GM19467 (cell line): ENCODE measurements at regions not wholly inside any gene's neighbourhood (a gene's known extent, or its start where the extent isn't known, plus 50 kb on each side); places are given as distances from the start of the nearest gene placed in this dataset.
"Not testable (repeated sequence)": the region's sequence is repeated elsewhere in the genome, so short reads cannot be mapped to it uniquely, and the experiment has no call there.

Experiments
- ATAC-seq: cut with Tn5 transposase; IDR thresholded peaks from one replicate; pipeline ENCODE4 v1.9.1; 2021; ENCODE audit warnings: mild to moderate bottlenecking, moderate library complexity; ENCODE audit not compliant: unreplicated experiment

- ATAC-seq, result no peak
Measured at GRCh38 chr4:181051931-181052330, 1191.3 kb upstream of the TENM3 start.

DNA sequence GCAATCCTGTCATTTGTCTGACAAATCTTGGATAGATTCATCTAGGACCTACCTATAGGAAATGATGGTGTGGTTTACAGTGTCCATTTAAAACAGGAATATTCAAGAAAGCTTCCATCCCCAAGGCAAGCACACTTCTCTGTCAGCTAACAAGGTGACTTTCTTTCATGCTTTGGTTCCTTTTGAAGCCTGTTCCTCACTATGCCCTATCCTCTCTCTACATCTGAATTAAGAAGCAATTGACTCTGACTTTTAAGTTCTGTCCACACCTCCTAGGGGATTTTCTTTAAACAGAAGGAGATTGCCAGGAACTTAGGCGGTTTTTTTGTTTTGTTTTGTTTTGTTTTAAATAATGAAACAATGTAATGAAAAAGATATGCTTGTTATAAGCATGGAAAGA, 1181.4 kb upstream of the TENM3 start:
- ATAC-seq, result no peak

DNA sequence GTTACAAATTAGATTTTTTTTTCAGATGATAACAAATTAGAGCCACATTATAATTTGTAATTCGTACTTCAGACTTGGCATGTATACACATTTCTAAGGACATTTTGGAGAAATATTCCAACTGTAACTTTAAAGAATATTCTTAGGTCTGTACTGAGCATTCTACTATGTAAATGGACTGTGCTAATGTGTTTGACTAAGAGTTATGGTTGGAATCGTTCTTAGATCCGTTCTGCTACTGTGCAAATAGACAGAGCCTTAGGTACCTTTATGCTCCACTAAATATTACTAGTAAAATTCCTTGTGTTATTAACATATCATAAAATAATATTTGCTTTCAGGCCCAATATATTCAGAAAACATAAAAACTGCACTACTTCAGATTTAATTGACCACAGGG, 1180.0 kb upstream of the TENM3 start:
- no peak for ATAC-seq

DNA sequence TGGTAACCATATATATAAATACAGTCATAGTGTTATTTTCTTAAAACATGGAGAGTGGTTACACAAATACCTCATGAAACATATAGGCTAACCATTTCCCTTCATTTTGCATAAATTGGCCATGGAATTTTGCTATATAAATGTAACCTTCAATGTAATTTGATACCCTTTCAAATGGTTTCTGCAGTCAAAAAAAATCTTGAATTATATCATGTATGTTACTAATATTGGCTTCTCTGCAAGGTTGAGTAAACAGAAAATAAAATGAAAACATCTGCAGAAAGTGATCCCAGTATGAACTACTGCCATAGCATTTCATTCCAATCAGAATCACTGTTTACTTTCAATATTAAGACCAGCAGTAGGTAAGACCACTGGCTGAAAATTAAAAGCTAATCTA, 1165.9 kb upstream of the TENM3 start:
- ATAC-seq, result no peak

- ATAC-seq, result no peak
Measured at GRCh38 chr4:181078196-181078595, 1165.0 kb upstream of the TENM3 start.

DNA sequence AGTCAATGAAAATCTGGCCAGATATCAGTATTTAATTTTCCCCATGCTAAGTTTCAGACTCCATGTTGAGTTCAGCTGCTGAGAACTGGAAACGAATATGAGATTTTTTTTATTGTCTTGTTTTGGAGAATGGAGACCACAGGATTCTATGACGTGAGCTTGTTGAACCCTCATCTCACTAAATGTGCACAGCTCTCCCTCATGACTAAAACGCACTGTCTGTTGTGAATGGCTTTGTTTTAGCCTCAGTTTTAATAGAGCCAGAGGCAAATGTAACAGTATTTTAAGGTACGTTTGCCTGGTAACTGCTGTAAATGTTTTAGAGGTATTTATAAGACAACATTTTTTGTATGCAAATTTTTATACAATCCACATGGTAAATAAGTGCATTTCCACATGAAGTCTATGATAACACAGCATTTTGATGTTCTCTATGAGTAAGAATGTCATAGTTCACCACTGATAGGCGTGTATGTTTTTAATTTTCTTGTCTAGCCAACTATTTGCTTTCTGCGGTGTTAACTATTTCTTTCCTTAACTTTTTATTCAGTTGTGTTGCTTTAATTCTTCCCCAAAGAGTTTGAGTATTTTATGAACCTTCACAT, 1159.3 kb upstream of the TENM3 start:
- no peak for ATAC-seq

GRCh38 chr4:181085557-181085956, 1157.6 kb upstream of the TENM3 start:
- no peak for ATAC-seq

- ATAC-seq, result no peak
Measured at GRCh38 chr4:181105487-181105886, 1137.7 kb upstream of the TENM3 start.

DNA sequence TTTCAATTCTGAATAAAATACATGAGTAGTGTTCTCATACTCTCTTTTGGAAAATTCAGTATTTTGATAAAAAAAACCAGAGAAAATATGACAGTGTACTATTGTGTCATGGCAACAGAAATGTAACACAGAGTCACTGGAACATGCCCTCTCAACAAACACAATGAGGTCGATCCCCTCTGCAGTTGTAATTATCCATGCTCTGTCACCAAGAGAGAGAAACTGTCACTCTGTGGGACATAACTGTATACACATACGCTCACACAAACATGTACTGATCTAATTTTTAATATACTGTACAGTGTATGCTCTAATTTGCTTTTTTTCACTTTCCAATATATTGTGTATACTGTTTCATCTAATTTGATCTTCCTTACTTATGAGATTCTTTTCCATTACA, 1136.8 kb upstream of the TENM3 start:
- no peak for ATAC-seq

- no peak for ATAC-seq
Measured at GRCh38 chr4:181108237-181108636, 1135.0 kb upstream of the TENM3 start.

DNA sequence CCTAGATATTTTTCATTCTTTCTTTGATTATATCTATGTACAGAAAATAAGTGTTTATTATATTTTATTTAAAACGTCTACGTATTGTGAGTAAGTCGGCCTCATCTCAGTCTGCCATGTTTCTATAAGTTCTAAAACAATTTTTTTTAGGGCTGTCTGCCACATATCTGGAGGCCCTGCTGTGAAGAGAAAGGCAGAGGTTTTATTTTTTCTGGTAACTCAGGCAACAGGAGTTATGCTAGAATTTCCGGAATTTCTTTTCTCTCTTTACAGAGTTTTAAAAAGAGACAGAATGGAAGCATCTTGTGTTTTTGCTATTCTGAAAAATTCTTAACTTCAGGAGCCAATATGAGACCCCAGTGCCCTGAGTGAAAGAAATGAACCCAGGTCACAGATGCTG, 1124.0 kb upstream of the TENM3 start:
- ATAC-seq, result no peak

- ATAC-seq, result no peak
Measured at GRCh38 chr4:181121733-181122132, 1121.5 kb upstream of the TENM3 start.

DNA sequence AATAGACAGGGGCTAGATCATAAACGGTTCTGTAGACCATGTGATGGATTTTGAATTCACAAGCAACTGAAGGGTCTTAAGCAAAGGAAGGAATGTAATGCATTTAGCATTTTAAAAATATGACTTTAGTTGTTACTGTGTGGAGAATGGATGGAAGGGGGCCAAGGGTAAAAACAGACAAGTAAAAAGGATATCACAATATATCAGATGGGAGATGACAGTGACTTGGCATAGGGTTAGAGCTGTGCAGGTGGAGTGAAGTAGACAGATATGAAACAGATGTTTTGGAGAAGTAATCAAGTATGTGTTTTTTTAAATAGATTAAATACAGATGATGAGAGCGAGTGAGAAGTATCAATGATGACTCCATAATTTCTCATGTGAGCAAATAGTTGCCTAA, 1116.0 kb upstream of the TENM3 start:
- no peak for ATAC-seq

DNA sequence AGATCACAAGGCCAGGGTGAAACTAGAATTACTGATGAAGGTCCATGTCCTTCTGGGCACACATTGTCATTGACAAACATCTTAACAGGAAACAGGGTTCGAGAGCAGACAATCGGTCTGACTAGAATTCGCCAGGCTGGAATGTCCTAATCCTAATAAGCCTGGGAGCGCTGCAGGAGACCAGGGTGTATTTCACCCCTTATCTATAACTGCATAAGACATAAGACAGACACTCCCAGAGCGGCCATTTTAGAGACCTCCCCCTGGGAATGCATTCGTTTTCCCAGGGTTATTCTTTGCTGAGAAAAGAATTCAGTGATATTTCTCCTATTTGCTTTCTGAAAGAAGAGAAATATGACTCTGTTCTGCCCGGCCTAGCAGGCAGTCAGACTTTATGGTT, 1112.9 kb upstream of the TENM3 start:
- ATAC-seq, result not testable (repeated sequence)

GRCh38 chr4:181137351-181137750, 1105.9 kb upstream of the TENM3 start:
- ATAC-seq, result no peak

GRCh38 chr4:181138116-181138515, 1105.1 kb upstream of the TENM3 start:
- no peak for ATAC-seq

DNA sequence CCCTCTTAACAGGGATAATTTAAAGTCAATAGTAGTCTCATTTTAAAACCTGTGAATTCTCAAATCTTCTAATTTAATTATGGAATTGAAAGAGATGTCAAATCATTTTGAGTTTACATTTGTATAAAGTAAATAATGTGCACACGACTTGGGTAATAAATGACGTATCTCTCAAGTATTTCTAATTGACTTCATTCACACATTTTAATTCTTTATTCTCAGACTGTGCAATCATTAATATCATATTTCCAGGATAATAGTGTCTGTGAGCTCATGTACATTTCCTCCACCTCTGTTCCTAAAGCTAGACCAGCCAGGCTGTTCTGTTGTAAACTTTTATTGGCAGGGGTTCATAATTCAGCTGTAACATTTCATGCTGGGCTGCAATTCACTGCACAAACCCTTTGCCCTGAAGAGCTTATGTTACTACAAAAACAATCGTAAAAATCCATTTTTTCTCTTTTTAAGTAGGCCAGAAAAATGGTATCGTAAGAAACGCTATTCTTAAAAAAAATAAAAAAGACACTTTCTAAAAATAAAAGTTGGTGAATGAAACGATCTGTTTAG, 1103.1 kb upstream of the TENM3 start:
- ATAC-seq, result no peak

DNA sequence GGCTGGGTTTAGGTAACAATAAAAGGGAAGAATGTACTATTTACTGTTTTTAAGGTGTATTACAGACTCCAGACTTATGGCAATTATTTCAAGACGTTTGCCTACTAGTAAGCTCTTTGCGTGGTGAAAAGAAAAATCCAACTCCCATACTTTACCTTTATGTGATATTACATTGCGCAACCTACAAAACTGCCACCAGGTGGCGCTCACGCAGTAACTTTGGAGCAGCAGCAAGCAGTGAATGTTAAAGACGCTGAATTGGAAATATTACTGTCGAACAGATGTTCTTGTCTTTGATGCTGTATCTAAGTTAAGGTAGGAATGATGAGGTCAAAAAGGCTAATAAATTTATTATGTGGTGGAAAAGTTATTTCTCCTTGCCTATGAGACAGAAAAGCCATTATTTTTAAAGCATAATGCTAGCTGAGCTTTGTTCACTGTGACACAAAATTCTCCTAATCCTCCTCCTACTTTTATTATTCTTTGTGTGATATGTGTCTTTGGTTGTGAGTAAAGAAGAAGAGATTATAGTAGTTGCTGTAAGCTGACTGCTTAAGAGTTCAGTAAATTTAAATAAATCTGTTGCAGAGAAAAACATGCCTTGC, 1099.8 kb upstream of the TENM3 start:
- peak; percentile 92 for ATAC-seq

GRCh38 chr4:181146051-181146450, 1097.2 kb upstream of the TENM3 start:
- no peak for ATAC-seq

- no peak for ATAC-seq
Measured at GRCh38 chr4:181147416-181147951, 1095.7 kb upstream of the TENM3 start.

DNA sequence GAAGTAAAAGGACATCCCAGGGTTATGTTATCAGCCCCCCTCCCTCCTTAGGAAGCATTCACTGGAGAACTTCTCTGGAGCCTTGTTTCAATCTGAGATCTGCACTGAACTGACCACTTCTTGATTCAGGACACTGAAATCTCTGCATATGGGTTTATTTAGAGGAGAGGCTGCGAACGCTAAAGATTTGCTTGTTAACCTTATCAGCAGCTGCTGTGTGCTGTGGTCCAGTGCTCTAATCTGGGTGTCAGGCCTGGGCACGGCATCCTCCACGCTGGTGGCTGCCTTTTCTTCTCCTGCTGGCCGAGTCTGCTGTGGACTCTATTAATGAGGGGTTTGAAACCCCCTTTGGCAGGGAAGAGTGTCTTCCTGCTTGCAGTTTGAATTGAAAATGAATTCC, 1094.7 kb upstream of the TENM3 start:
- ATAC-seq, result no peak

DNA sequence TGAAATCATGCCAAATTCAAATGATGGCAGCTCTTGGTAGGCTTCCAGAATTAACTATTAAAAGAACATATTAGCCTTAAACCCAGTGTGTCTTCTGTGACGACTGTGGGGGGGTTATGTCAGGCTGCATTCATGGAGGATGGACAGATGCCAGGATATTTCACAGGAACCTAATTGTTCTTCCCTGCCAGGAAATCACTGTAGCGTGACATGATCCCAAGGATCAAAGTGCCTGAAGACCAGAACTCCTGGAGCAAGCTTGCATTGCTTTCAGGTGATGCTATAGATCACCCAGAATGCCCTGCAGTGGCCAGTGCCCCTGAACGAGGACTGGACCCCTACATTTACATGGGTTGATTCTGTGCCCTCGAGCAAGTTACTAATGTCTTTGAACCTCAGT, 1093.0 kb upstream of the TENM3 start:
- no peak for ATAC-seq

- no peak for ATAC-seq
Measured at GRCh38 chr4:181151856-181152255, 1091.3 kb upstream of the TENM3 start.
